GM12892 (cell line): ENCODE measurements at regions not wholly inside any gene's neighbourhood (a gene's known extent, or its start where the extent isn't known, plus 50 kb on each side); places are given as distances from the start of the nearest gene placed in this dataset.

Experiments
- POLR2A ChIP-seq: IDR thresholded peaks from 2 replicates; pipeline ENCODE4 v1.6.1; 2011; ENCODE audit warnings: low read depth, low read length, control low read depth
- POLR2AphosphoS5 ChIP-seq: IDR thresholded peaks from 2 replicates; pipeline ENCODE4 v1.6.1; 2011; ENCODE audit warnings: low read depth, low read length, control low read depth
- TAF1 ChIP-seq: IDR thresholded peaks from 2 replicates; pipeline ENCODE4 v1.6.1; 2011; ENCODE audit warnings: low read depth, mild to moderate bottlenecking, control low read depth, low read length, borderline replicate concordance

DNA sequence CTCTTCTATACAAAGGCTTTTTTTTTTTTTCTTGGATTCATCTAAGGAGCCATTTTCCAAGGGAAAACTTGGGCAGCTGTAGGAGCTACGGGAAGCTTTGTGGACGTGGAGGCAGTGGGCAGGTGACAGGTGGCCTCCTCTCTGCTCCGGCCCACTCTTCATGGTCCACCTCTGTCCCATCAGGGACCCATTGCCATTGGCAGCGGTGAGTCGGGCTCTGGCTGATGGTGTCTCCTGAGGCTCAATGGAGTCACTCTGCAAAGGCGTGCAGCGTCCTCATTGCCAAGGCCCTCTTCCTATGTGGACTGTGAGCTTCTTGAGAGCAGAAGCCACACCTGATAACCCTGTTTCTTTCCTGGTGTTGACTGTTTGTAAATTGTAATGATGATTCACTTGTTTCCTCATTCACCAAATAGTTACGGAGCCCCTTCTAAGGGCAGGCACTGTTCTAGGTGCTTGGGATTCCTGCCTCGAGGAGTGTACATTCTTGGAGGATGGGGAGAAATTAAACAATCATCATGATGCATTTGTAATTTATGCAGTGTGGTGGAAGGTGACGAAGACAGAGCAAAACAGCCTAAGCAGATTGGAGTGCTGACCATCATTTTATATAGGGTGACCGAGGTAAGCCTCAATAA is 240.3 kb upstream of the HS6ST1 start:
- TF ChIP-seq POLR2AphosphoS5 (no peak), POLR2A (no peak), TAF1 (no peak)
